HepG2 (cell line): ENCODE measurements at regions not wholly inside any gene's neighbourhood (a gene's known extent, or its start where the extent isn't known, plus 50 kb on each side); places are given as distances from the start of the nearest gene placed in this dataset.

Experiments used
- ATAC-seq: fragments of 200-7000 bp; cut with Tn5 transposase; 3 replicates; pipeline ENCODE4 v1.9.1; 2020; ENCODE audit warnings: mild to moderate bottlenecking, moderate library complexity
- BruUV-seq: library from RNA; stranded (reverse); fragments of 400-500 nt; replicated peaks from 2 replicates; lab custom pipeline; 2021; lab: Mats Ljungman, UMichigan
- CTCF ChIA-PET: fragments of 300-600 bp; formaldehyde crosslinking; extraction: SDS; loops from one replicate; lab custom pipeline; 2021; ENCODE audit warnings: low total read pairs, inconsistent platforms, low intra/inter-chr PET ratio; lab: Yijun Ruan, JAX
- POLR2A ChIA-PET: fragments of 350-600 bp; sonication (Branson Sonifier 250); formaldehyde crosslinking; loops from one replicate; lab custom pipeline; 2020; ENCODE audit warnings: antibody characterized with exemption, inconsistent platforms; lab: Yijun Ruan, JAX
- DNase-seq: peaks from one replicate; pipeline ENCODE4 v3.0.0-alpha.2; 2015; ENCODE audit warnings: low spot score
- FAIRE-seq: peaks from 3 replicates; lab custom pipeline; 2011; peaks lifted over from hg19 to GRCh38; lab: Jason Lieb, UNC
- H2AFZ ChIP-seq: one replicate; pipeline ENCODE4 v1.6.1; 2011; ENCODE audit warnings: low read length, inconsistent platforms
- H3K27ac ChIP-seq: fragments of 300-600 bp; 3 replicates; pipeline ENCODE4 v1.8.0; 2011; ENCODE audit warnings: mixed run types, mild to moderate bottlenecking, mixed read lengths, low read length, inconsistent platforms; ENCODE audit not compliant: insufficient read depth; ENCODE audit errors: extremely low read length
- H3K27me3 ChIP-seq, 2 experiments: fragments of 200-600 bp in 1 of 2; 2 replicates in 1 of 2; 3 replicates in 1 of 2; pipeline versions ENCODE4 v1.6.0 to v1.8.0; 2011; ENCODE audit warnings: low read length in 2 of 2, mild to moderate bottlenecking in 2 of 2, moderate library complexity in 2 of 2, inconsistent platforms in 1 of 2; ENCODE audit not compliant: insufficient read depth in 2 of 2, control insufficient read depth in 1 of 2
- H3K36me3 ChIP-seq, 2 experiments: fragments of 200-600 bp in 1 of 2; replicated peaks in 1 of 2; 2 replicates in 1 of 2; 3 replicates in 1 of 2; pipeline versions ENCODE4 v1.5.1 to v1.8.0; 2011; ENCODE audit warnings: low read length in 2 of 2, inconsistent platforms in 1 of 2; ENCODE audit not compliant: insufficient read depth in 2 of 2, control insufficient read depth in 1 of 2
- H3K4me1 ChIP-seq: 2 replicates; pipeline ENCODE4 v1.5.1; 2012; ENCODE audit warnings: low read length, inconsistent platforms; ENCODE audit not compliant: insufficient read depth
- H3K4me2 ChIP-seq: 2 replicates; pipeline ENCODE4 v1.6.0; 2011; ENCODE audit warnings: low read depth, low read length, inconsistent platforms
- H3K4me3 ChIP-seq, 3 experiments: fragments of 200-600 bp in 1 of 3; sonication (generic), shearing (Covaris generic) in 1 of 3; replicated peaks in 1 of 3; 2 replicates each; pipeline ENCODE4 v1.5.1; 2011 to 2016; ENCODE audit warnings: low read length in 3 of 3, inconsistent platforms in 2 of 3, low read depth in 2 of 3, mild to moderate bottlenecking in 2 of 3, control low read depth in 1 of 3, mixed read lengths in 1 of 3; ENCODE audit not compliant: insufficient read depth in 1 of 3
- H3K79me2 ChIP-seq: one replicate; pipeline ENCODE4 v1.6.1; 2011; ENCODE audit warnings: low read length, inconsistent platforms; ENCODE audit not compliant: insufficient read depth
- H3K9ac ChIP-seq: 2 replicates; pipeline ENCODE4 v1.6.0; 2011; ENCODE audit warnings: mild to moderate bottlenecking, low read depth, low read length, inconsistent platforms; ENCODE audit not compliant: insufficient read depth
- H3K9me3 ChIP-seq: 2 replicates; pipeline ENCODE4 v1.5.1; 2012; ENCODE audit warnings: mild to moderate bottlenecking, low read length
- H4K20me1 ChIP-seq: 2 replicates; pipeline ENCODE4 v1.6.0; 2011; ENCODE audit warnings: inconsistent platforms, mild to moderate bottlenecking, low read length, moderate library complexity; ENCODE audit not compliant: insufficient read depth
- CC2D1A ChIP-seq: sonication (generic); formaldehyde crosslinking; IDR thresholded peaks from 2 replicates; pipeline ENCODE4 v1.8.1; 2023; ENCODE audit warnings: mild to moderate bottlenecking, missing genetic modification reagents
- DPF2 ChIP-seq: sonication (generic); formaldehyde crosslinking; IDR thresholded peaks from 2 replicates; pipeline ENCODE4 v1.4.0; 2020; ENCODE audit warnings: mild to moderate bottlenecking, low read depth, missing genetic modification reagents, borderline replicate concordance
- EEA1 ChIP-seq: sonication (generic); formaldehyde crosslinking; IDR thresholded peaks from 2 replicates; pipeline ENCODE4 v1.5.1; 2020; ENCODE audit warnings: mild to moderate bottlenecking, missing genetic modification reagents, borderline replicate concordance
- IRX3 ChIP-seq: sonication (generic); formaldehyde crosslinking; IDR thresholded peaks from 2 replicates; pipeline ENCODE4 v1.8.1; 2023; ENCODE audit warnings: mild to moderate bottlenecking, low read depth, missing genetic modification reagents, borderline replicate concordance
- KMT2A ChIP-seq: sonication (generic); formaldehyde crosslinking; IDR thresholded peaks from 2 replicates; pipeline ENCODE4 v1.4.0; 2020; ENCODE audit warnings: missing genetic modification reagents
- POGZ ChIP-seq: sonication (generic); formaldehyde crosslinking; IDR thresholded peaks from 2 replicates; pipeline ENCODE4 v1.4.0; 2020; ENCODE audit warnings: mild to moderate bottlenecking, missing genetic modification reagents
- RBM22 ChIP-seq: fragments of 200-400 bp; formaldehyde crosslinking; optimal IDR thresholded peaks from 2 replicates; pipeline ENCODE3; 2017; ENCODE audit warnings: mild to moderate bottlenecking, low read length, moderate library complexity
- SIX1 ChIP-seq: sonication (generic); formaldehyde crosslinking; IDR thresholded peaks from 2 replicates; pipeline ENCODE4 v1.4.0; 2020; ENCODE audit warnings: missing genetic modification reagents, borderline replicate concordance
- SMAD1 ChIP-seq: sonication (generic); formaldehyde crosslinking; IDR thresholded peaks from 2 replicates; pipeline ENCODE4 v1.4.0; 2020; ENCODE audit warnings: missing genetic modification reagents, low read depth, mild to moderate bottlenecking, borderline replicate concordance
- SMAD9 ChIP-seq: sonication (generic); formaldehyde crosslinking; IDR thresholded peaks from 2 replicates; pipeline ENCODE4 v1.5.1; 2020; ENCODE audit warnings: mild to moderate bottlenecking, missing genetic modification reagents
- ZBTB7B ChIP-seq: sonication (generic); formaldehyde crosslinking; IDR thresholded peaks from 2 replicates; pipeline ENCODE4 v1.4.0; 2020; ENCODE audit warnings: missing genetic modification reagents
- ZFP36L2 ChIP-seq: sonication (generic); formaldehyde crosslinking; IDR thresholded peaks from 2 replicates; pipeline ENCODE4 v1.4.0; 2020; ENCODE audit warnings: missing genetic modification reagents
- ZNF235 ChIP-seq: sonication (generic); formaldehyde crosslinking; IDR thresholded peaks from 2 replicates; pipeline ENCODE4 v1.8.1; 2023; ENCODE audit warnings: mild to moderate bottlenecking, missing genetic modification reagents, borderline replicate concordance
- ZNF296 ChIP-seq: sonication (generic); formaldehyde crosslinking; conservative IDR thresholded peaks from 2 replicates; pipeline ENCODE4 v1.5.0; 2020; ENCODE audit warnings: mild to moderate bottlenecking, missing genetic modification reagents
- ZNF329 ChIP-seq: sonication (generic); formaldehyde crosslinking; IDR thresholded peaks from 2 replicates; pipeline ENCODE4 v1.9.0; 2021; ENCODE audit warnings: low read depth, mild to moderate bottlenecking, missing genetic modification reagents
- ZNF547 ChIP-seq: sonication (generic); formaldehyde crosslinking; IDR thresholded peaks from 2 replicates; pipeline ENCODE4 v1.5.1; 2020; ENCODE audit warnings: mild to moderate bottlenecking, missing genetic modification reagents
- ZNF672 ChIP-seq: sonication (generic); formaldehyde crosslinking; IDR thresholded peaks from 2 replicates; pipeline ENCODE4 v1.8.1; 2022; ENCODE audit warnings: missing genetic modification reagents
- ZNF775 ChIP-seq: sonication (generic); formaldehyde crosslinking; IDR thresholded peaks from 2 replicates; pipeline ENCODE4 v1.4.0; 2020; ENCODE audit warnings: missing genetic modification reagents, mild to moderate bottlenecking, moderate library complexity, borderline replicate concordance
- WGBS: methylation state at CpG from one replicate; pipeline ENCODE4 v1.1.6; 2017; ENCODE audit warnings: low lambda C conversion rate; 5-methylcytosine and 5-hydroxymethylcytosine counted together
- in situ Hi-C: cut with HindIII; loops from 2 replicates; pipeline ENCODE4 v1.10.0; 2017; ENCODE audit warnings: low pct_unique_long_range_greater_than_20kb; ENCODE audit not compliant: extremely low pct_ligation_motif_present
- intact Hi-C: fragments of 100-400 bp; cut with micrococcal nuclease; formaldehyde crosslinking; loops from one replicate; pipeline ENCODE4 v1.10.0; 2022; ENCODE audit not compliant: unreplicated experiment
- TF ChIP-seq, protein P1 (sequence below): sonication (generic); formaldehyde crosslinking; IDR thresholded peaks from 2 replicates; pipeline ENCODE4 v1.4.0; 2020; ENCODE audit warnings: missing genetic modification reagents
- TF ChIP-seq, protein P2 (sequence below): IDR thresholded peaks from 2 replicates; pipeline ENCODE4 v1.6.1; 2016; ENCODE audit warnings: low read depth, borderline replicate concordance

GRCh38 chr2:150792780-150793300, 305.4 kb upstream of the RND3 start:
- FAIRE-seq (no peak), DNase-seq (no peak), ATAC-seq (no peak)
- ChIA-PET POLR2A (no interaction called here), CTCF (no interaction called here)
- intact Hi-C loops (no loop called here), in situ Hi-C loops (no loop called here)
- H4K20me1 ChIP-seq: no peaks in the 10 kb centered on the region
- H3K27me3 ChIP-seq: no peaks in the 10 kb centered on the region
- H3K4me2 ChIP-seq: no peak overlapping the region
- H3K27ac ChIP-seq: no peak overlapping the region
- BruUV-seq: no TSS peak
- H3K36me3 ChIP-seq: no peaks in the 10 kb centered on the region
- WGBS: 0% methylated on average over 2 of the region's 3 CpGs
- no peak overlapping the region for H2AFZ ChIP-seq
- H3K79me2 ChIP-seq: no peaks in the 10 kb centered on the region
- H3K9me3 ChIP-seq: no peaks in the 10 kb centered on the region
- H3K9ac ChIP-seq: no peak overlapping the region
- no peak overlapping the region for H3K4me3 ChIP-seq
- H3K4me1 ChIP-seq: no peaks in the 10 kb centered on the region
- TF ChIP-seq DPF2 (CRISPR knock-in tag) (no peak), SMAD9 (CRISPR knock-in tag) (no peak), POGZ (CRISPR knock-in tag) (no peak)

DNA sequence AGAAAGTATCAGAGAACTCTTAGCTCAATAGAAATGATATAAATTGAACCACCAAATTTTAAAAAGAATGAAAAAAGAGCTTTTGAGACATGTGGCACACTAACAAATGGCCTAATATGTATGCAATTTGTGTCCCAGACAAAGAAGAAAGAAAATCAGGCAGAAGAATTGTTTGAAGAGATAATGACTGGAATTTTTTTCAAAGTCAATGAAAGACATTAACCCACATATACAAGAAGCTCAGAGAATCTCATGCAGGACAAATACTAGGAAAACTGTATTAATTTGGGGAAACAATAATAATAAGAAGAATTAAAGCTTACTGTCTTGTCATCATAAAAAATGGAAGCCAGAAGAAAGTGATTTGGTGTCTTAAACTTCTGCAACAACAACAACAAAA, 304.1 kb upstream of the RND3 start:
- FAIRE-seq (no peak), ATAC-seq (no peak), DNase-seq (no peak)
- H3K36me3 ChIP-seq: no peaks in the 10 kb centered on the region
- in situ Hi-C loops: no loop called here
- ChIA-PET POLR2A (no interaction called here), CTCF (no interaction called here)
- no TSS peak for BruUV-seq
- no peak overlapping the region for H3K4me2 ChIP-seq
- no peaks in the 10 kb centered on the region for H4K20me1 ChIP-seq
- H3K27ac ChIP-seq: no peak overlapping the region
- intact Hi-C loops: no loop called here
- no peak overlapping the region for H2AFZ ChIP-seq
- no peak overlapping the region for H3K4me3 ChIP-seq
- H3K4me1 ChIP-seq: no peaks in the 10 kb centered on the region
- no peaks in the 10 kb centered on the region for H3K9me3 ChIP-seq
- H3K9ac ChIP-seq: no peak overlapping the region
- no peaks in the 10 kb centered on the region for H3K27me3 ChIP-seq
- no peaks in the 10 kb centered on the region for H3K79me2 ChIP-seq
- no peak for TF ChIP-seq ZNF672 (CRISPR knock-in tag)
- TF ChIP-seq ZBTB7B (CRISPR knock-in tag): no peak
- no peak for TF ChIP-seq IRX3
- TF ChIP-seq ZNF235 (CRISPR knock-in tag): no peak
- no peak for TF ChIP-seq CC2D1A (CRISPR knock-in tag)
- no peak for TF ChIP-seq KMT2A
- TF ChIP-seq, protein P1, sequence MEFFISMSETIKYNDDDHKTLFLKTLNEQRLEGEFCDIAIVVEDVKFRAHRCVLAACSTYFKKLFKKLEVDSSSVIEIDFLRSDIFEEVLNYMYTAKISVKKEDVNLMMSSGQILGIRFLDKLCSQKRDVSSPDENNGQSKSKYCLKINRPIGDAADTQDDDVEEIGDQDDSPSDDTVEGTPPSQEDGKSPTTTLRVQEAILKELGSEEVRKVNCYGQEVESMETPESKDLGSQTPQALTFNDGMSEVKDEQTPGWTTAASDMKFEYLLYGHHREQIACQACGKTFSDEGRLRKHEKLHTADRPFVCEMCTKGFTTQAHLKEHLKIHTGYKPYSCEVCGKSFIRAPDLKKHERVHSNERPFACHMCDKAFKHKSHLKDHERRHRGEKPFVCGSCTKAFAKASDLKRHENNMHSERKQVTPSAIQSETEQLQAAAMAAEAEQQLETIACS (CRISPR knock-in tag): no peak
- no peak for TF ChIP-seq ZNF329 (CRISPR knock-in tag)
- TF ChIP-seq SIX1 (CRISPR knock-in tag): no peak
- TF ChIP-seq, protein P2, sequence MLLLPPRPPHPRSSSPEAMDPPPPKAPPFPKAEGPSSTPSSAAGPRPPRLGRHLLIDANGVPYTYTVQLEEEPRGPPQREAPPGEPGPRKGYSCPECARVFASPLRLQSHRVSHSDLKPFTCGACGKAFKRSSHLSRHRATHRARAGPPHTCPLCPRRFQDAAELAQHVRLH (CRISPR knock-in tag): no peak
- no peak for TF ChIP-seq ZFP36L2 (CRISPR knock-in tag)
- no peak for TF ChIP-seq ZNF296 (CRISPR knock-in tag)
- TF ChIP-seq ZNF775 (CRISPR knock-in tag): no peak
- TF ChIP-seq EEA1 (CRISPR knock-in tag): no peak
- no peak for TF ChIP-seq ZNF547 (CRISPR knock-in tag)
- TF ChIP-seq SMAD1 (CRISPR knock-in tag): no peak
- no peak for TF ChIP-seq RBM22
